Putamen (tissue), 1 donor: ENCODE measurements at regions not wholly inside any gene's neighbourhood (a gene's known extent, or its start where the extent isn't known, plus 50 kb on each side); places are given as distances from the start of the nearest gene placed in this dataset.

Source experiments
- DNase-seq: peaks from one replicate; pipeline ENCODE4 v3.0.0-alpha.2; 2016; ENCODE audit warnings: low spot score

DNA sequence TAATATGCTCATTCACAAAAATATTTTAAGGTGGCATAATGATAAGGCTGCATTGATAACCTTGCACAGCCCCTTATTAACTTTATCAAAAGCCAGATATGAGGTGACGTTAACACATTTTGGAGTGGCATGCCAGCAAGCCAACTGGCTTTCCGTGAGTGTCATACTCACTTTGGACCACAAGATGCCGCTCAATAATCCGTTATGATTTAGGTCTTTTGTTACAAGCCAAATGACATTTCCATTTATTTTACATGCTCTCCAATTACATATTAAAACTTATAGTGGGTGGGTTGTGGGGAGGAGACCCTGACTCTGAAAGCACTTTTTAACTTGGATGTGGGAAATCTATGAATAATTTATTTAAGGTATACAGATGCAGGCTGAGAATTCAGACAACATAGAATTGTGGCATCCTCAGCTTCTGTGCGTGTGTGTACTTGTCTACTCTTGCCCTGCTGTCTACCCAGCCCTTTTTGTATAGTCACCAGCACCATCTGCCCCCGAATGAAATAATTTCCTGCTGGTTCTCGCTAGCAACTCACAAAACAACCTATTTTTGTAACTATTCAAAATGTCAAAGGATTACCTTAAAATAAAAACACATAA lies 305.1 kb downstream of the PSAT1 start:
- peak; percentile 36 for DNase-seq

DNA sequence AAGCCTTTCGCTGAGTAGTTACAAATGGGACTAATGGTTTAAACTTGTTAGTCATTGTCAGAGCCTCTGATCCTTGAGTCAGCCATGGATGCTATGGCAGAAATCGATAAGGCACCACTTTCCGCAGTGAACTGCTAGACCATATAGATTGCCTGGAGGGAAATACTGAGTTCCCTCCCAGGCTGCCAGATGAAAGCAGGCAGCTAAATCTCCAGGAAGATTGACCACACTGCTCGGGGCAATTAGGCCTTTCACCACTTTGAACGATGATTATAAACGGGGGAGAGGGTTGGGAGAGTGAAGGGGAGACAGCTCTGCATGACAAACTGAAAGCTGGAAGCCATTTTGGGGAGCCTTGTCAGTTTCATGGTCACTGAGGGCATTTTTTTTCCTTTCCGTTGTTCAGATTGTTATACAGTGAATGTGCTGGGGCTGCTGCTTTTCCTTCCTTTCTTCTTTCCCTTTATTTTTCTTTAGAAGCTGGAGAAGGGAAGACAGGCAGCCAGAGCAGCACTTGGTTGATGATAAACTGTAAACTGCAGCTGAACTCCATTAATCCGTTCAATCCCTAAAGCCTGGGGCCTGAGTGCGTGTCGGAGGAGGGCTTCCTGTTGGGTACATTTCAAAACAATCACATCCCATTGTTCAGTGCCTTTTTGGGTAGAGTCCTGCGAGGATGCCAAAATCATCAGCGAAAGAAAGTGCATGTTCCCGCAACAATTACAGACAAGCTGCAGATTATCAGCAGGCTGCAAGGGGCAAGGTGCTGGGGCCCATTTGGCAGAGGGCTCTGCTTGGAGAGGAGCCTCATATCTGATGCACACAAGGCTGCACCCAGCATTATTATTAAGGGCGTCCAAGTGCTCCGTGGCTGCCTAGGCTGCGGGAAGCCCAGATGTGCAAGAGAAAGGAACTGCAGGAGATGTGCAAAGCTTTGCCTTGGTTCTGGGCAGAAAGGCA lies 308.4 kb downstream of the PSAT1 start:
- no peak for DNase-seq

DNA sequence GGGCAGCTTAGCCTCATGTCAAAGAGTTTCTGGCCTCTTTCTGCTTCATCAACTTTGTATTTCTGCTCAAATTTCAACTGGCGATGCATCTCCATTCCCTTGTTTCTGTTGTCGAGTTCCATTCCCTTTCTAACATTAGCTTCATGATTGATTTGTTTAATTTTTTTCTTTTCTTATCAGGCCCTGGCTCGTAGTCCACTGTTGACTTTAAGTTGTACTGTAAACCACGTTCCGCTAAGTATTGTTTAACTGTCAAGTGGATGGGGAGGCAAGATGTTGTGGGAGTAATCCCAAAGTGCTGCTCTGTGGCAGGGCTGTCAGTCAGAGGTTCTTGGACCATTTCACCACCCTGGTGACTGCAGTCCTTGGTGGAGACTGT lies 309.1 kb downstream of the PSAT1 start:
- no peak for DNase-seq

DNA sequence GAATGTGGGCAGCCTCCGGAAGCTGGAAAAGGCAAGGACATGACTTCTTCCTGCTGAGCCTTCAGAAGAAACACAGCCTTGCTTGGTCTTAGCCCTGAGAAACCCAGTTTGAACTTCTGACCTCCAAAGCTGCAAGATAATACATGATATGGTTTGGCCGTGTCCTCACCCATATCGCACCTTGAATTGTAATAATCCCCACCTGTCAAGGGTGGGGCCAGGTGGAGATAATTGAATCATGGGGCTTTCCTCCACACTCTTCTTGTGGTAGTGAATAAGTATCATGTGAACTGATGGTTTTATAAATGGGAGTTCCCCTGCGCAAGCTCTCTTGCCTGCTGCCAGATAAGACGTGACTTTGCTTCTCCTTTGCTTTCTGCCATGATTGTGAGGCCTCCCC lies 310.9 kb downstream of the PSAT1 start:
- no peak for DNase-seq

DNA sequence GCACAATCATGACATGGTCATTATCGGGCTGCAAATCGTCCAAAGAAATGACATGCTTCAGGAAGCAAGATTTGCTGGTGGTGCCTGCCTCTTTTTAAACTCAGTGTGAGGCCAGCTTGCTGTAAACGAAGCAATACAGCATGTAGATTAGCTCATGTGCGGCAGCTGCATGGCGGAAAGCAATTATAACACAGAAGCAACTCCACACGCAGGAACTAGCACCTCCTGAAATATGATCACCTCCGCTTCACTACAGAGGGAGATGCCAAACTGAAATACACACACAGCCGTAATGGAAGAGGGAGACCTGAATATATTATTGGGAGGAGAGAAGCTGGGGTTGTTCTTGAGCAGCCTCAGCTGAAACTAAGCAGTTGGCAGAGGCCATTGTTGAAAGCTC lies 312.5 kb downstream of the PSAT1 start:
- DNase-seq = no peak

DNA sequence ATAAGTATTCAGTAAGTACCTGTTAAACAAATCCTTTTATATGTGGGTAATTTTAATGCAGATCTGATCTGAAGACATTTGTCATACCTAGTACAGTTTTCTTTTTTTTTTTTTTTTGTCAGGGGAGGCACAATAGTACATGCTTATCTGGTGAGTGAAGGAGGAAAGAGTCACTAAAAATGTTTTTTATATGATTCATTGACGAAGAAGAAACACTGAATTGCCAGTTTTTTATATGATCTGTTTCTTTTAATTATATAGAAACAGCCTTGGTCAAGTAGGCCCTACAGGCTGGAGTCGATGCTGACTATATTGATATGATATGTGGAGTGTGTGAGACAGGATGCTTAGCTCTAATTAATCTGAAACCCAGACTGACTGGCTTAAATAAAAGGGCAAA lies 315.2 kb downstream of the PSAT1 start:
- no peak for DNase-seq

DNA sequence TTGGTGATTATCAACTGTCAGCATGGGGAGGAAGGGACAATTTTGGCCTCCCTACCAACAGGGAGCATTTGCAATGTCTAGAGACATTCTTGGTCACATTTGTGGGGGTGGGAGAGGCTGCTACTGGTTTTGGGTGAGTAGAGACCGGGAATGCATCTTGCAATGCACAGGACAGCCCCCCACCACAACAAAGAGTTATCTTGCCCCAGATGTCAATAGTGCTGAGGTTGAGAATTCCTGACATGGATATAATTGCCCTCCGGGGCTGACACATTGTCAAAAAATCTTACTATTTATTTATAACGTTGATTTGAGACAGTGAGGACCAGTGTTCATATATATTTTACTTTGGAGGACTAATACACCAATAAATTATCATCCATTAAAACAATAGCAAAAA lies 316.1 kb downstream of the PSAT1 start:
- DNase-seq = no peak

DNA sequence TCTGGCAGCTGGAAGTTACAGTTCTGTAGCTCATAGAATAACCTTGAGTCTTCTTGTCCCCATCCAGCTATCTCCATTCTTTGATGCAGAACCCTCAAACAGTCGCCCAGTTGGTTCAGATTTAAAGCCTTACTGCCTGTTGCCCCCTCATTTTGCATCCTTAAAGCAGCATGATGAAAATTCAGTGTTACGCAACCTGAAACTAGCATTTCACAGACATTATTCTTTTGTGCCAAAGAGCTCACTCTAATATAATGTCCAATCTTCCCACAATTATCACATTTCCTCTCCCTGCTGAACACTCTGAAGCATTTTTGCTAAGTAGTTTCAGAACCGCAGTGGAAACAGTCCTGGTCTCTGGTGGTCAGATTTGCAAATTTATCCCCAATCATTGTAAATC lies 318.0 kb downstream of the PSAT1 start:
- no peak for DNase-seq

DNA sequence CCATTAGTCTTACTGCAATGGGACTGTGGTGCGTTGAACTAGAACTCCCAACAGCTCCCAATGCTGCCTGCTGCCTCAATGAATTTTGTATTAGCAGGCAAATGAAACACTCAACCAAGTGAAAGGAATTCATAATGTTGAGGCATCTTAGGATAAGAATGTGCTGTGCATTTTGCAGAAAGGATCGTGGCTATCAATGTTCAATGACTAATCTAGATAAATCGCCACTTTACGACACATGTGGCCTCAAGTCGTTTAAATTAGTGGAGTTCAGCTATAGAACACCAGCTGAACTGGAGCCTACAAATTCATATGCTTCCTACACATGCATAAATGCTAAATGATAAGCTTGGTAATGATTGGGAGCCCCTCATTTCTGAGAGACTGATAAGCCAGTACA lies 318.4 kb downstream of the PSAT1 start:
- no peak for DNase-seq

DNA sequence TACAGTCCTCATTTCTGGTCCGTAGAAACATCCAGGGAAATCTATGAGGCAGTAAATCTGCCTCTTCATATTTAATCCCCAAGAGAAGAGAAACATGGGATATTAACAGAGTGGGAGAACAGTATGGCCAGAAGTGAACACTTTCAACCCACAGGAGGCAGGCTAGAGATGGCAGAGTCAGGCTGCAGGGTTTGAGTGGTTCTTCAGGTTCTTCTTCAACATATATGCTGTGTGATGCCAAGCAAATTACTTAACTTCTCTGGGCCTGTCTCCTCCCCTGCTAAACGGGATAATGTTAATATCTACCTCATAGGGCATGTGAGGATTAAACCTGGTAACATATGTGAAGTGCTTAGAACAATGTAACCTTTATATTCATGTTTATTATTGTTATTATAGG lies 321.8 kb downstream of the PSAT1 start:
- no peak for DNase-seq

DNA sequence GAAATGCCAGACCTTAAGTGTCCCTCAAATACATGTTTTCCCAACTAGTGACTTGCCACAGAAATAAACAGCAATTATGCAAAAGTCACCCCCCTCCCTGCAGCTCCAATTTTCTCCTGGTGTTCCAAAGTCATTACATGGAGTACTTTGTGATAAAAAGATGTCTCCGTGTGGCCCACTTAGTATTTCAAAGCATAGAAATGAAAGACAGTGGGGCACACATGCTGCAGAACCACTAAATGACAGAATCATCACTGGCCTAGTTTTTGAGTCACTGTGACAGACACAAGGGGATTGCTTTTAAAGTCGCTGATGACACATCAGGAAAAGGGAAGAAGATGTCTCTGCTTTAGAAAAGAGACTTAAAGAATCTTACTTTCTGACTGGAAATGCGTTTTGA lies 323.4 kb downstream of the PSAT1 start:
- DNase-seq = no peak

DNA sequence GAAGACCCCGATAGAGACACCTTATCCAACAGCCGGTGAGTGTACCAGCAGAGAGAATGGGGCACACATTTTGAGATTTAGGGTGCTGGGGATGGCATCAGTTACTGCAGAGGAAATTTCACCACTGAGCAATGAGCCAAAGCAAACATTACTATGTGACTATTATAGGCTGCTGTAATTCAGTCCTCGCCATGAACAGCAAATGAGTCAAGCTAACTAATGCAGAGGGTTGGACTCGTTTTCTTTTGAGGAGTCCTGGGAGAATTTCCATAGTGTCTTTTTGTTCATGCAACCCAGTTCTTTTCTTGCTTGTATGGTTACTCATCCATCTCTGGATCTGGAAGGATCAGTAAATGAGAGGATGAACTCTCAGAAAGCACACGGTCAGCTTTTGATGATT lies 323.8 kb downstream of the PSAT1 start:
- DNase-seq = no peak

DNA sequence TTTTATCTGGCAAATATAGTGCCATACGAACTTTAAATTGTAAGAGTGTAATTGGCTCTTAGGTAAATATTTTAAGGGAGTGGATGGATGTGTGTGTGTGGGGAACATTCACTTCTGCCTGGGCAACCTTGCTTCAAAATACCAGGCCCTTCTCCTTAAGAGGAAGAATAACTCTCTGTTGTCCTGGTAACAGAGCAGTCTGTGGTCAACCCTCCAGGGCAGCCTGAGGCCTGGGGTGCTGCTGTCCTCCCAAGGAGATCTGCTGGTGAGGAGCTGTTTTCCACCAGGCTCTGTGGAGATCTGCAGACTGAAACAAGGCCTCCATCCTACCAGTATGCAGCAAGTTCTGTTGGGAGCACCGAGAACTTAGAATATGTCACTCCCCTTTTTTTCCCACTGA lies 325.2 kb downstream of the PSAT1 start:
- DNase-seq = no peak

DNA sequence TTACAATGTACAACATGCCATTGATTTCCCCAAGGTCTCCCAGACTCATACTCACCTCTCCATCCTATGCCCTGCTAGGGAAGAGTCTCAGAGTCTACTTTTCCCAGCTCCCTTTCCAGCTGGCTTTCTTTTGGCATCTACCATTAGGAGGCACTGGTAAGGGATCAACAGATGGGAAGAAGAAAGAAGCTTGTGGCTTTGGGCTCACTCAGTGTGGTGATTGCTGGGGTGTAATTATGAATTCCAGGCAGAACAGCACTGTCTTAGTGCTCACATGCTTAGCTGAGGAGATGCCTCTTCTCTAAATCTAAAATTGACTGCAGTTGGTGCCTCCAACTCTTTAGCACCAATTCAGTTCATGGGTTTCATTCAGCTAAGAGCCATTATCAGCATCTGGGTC lies 330.0 kb downstream of the PSAT1 start:
- no peak for DNase-seq

DNA sequence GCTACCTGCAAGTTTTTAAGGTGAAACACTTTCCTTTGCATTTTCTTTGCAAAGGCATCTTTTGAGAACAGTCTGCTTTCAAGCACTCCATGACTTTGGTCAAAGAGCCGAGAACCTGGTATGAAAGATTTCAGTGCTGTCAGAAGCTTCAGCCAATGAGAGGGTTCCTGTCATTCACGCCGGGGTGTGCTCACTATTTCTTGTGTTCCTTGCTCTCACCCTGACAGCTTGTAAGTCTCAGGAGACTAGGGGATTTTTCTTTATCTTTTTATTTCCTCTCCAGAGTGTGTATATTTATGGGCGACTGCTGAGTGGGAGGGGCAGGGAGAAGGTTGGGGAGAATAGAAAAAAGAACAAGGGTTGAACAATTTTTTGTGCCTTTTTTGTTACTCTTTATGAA lies 334.0 kb downstream of the PSAT1 start:
- DNase-seq = no peak

DNA sequence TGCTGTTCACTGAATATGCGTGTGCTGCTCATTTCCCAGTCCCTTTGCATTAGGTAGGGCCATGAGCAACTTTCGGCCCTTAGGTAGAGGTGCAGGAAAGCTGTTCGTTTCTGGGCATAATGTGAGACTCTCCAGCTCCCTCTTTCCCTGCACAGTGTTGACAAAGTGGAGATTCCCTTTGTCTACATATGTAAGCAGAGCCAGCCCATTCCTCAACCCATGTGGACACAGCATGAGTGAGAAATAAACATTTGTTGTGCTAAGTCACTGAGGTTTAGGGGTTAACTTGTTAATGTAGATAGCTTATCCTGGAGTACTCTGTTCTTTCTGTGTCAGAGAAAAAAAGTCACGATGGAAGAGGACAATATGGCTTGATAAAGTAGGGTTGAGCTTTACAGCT lies 343.8 kb downstream of the PSAT1 start:
- no peak for DNase-seq

DNA sequence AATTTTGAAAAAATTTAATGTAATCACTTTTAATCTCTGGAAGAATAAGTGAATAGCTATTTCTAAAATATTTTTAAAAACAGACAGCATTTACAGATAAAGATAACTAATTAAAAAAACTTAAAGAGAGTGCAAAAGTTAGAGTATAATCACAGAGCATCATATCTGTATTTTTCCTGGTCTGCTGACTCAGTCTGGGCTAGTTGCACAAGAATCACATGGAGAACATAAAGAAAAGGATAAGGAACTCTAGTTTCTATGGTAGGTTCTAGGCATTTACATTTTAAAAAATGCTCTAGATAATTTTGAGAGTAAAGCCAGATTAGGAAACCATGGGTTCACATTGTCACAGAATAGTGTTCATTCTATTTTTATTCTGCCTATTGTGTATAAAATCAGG lies 347.4 kb downstream of the PSAT1 start:
- DNase-seq = no peak

DNA sequence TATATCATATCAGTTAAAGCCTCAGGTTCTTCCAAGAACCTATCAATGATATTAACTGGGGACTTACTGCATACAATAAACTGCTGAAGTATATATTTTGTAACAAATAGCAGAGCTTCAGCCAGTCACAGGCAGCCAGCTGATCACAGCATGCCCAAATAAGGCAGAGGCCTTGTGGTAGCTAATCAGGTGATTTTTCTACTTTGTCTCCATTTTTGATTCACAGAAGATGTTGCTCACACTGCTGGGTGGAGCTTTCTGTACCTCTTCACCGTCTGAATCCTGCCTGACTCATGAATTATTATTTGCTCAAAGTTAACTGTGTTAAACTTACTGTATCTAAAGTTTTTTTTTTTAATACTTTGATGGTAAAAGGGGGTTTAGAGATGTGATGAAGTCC lies 357.4 kb downstream of the PSAT1 start:
- no peak for DNase-seq

DNA sequence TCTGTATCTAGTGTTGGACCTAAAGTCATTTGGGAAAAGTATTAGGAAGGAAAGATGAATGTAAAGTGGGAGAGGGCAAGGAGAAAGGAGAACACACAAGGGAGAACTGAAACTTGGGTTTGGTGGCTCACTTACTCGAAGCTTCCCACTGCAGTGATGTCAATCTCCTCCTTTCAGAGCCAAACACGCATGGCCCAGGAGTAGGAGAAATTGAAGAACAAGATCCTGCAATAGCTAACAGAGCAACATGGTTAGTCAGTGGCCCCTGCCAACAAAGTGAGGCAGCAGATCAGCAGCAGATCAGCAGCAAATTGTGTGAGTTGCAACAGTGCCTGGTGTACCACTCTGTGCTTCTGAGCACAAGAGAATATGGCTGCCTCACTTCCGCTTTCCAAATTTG lies 366.4 kb downstream of the PSAT1 start:
- no peak for DNase-seq

DNA sequence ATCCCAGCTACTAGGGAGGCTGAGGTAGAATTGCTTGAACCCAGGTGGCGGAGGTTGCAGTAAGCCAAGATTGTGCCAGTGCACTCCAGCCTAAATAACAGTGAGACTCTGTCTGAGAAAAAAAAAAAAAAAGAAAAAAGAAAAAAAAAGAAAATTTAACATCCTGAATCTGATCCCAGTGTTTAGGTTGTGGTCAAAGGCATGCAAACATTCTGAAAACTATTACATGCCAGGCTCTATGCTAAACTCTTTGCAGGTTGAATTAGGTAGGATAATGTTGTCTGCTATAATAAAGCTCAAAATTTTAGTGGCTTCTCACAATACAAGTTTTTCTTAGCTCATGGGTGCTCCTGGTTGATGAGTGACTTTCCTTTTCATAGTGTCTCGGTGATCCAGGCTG lies 367.4 kb downstream of the PSAT1 start:
- no peak for DNase-seq

DNA sequence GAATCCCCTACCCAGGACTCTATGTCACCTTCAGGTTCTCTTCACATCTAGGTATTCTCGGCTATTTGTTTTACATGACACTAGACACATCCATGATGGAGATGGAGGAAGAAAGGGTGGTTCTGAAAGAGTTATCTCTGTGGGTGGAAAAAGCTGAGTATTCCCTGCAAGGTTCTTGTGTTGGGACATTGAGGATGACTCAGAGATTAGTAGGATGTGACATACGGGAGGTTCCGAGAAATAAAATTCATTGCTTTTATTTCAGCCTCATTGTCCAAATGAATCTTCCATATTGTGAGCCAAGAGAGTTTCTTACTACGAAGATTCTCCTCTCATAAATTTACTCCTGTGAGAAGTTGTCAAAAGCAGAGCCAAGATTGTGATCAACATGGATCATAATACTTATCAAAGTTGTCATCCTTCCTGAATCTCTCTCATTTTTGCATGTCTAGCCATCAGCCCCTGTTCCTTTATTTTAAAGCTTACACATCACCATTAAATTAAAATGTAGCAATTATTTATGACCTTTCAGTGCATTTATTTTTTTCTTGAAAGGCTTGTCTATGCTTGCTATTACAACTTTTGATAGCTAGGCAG lies 370.0 kb downstream of the PSAT1 start:
- DNase-seq = no peak

DNA sequence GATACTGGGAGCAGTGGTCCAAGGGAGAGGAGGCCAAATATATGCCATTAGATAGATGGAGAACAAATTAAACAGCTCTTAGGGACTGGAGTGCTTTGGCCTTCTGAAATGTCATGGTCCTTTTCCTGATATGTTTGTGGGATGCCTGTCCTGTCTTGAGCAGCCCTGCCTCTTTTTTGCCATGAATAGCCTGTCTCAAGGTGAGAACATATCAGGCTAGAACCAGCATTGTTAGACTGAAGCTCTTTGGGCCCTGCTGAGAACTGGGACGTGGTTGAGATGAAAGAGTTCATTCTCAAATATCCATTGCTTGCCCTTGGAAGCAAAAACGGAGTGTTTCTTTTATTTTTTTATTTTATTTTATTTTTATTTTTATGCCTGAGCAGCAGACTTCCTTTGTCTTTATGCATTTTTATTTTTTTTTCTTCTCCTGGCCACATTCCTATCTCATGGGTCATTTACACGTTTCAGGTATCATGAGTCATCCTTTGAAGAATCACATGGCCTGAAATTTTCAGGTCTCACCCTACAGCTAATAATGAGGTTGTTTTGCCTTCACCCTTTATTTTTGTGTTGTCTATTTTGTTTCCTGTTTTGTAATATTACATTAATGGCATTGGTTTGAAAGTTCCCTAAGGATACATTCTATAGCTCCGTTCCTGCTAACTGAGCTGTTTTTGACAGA lies 371.4 kb downstream of the PSAT1 start:
- no peak for DNase-seq

DNA sequence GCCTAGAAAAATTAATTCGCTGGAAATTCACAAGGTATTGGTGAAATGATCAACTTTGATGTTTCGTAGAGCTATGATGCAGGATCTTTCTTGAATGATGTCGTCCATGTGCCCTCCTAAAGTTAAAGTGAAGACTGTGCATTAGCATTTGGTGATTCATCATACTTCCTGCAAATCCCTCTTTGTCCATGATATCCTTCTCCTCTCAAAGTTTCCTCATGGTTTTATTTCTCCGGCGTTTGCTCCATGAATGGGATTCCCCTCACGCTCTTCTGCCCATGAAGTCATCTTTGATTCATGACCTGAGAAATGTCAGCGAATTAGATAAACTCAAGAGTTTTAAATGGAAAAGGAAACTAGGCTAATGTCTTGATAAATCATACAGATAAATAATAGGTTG lies 372.7 kb downstream of the PSAT1 start:
- DNase-seq = no peak
